MG63 (cell line): ENCODE measurements at regions not wholly inside any gene's neighbourhood (a gene's known extent, or its start where the extent isn't known, plus 50 kb on each side); places are given as distances from the start of the nearest gene placed in this dataset.
"Not testable (repeated sequence)": the region's sequence is repeated elsewhere in the genome, so short reads cannot be mapped to it uniquely, and the experiment has no call there.

Experiments
- DNase-seq: peaks from one replicate; pipeline ENCODE4 v3.0.0-alpha.2; 2020
- H3K27me3 ChIP-seq: fragments of 250-450 bp; sonication (Bioruptor Pico); 2 replicates; pipeline ENCODE4 v1.5.1; 2020; ENCODE audit warnings: mild to moderate bottlenecking, moderate library complexity
- H3K36me3 ChIP-seq: fragments of 250-450 bp; sonication (Bioruptor Pico); 2 replicates; pipeline ENCODE4 v1.5.1; 2020; ENCODE audit warnings: mild to moderate bottlenecking, moderate library complexity
- H3K4me3 ChIP-seq: fragments of 250-450 bp; sonication (Bioruptor Pico); 2 replicates; pipeline ENCODE4 v1.5.1; 2020; ENCODE audit warnings: mild to moderate bottlenecking, moderate library complexity
- H3K9me3 ChIP-seq: fragments of 250-450 bp; sonication (Bioruptor Pico); 2 replicates; pipeline ENCODE4 v1.5.1; 2020; ENCODE audit warnings: mild to moderate bottlenecking, moderate library complexity

- H3K27me3 ChIP-seq = no peaks in the 10 kb centered on the region
- DNase-seq = no peak
These were observed 227.7 kb upstream of the TMEM260 start for GRCh38 chr14:56351861-56352260.

GRCh38 chr14:56352999-56353398, 226.6 kb upstream of the TMEM260 start:
- no peaks in the 10 kb centered on the region for H3K27me3 ChIP-seq
- no peaks in the 10 kb centered on the region for H3K9me3 ChIP-seq
- DNase-seq = no peak
- H3K36me3 ChIP-seq = no peaks in the 10 kb centered on the region
- no peak overlapping the region for H3K4me3 ChIP-seq

More at GRCh38 chr14:56351861-56352260, 227.7 kb upstream of the TMEM260 start:
- H3K36me3 ChIP-seq = no peaks in the 10 kb centered on the region
- no peaks in the 10 kb centered on the region for H3K9me3 ChIP-seq
- no peak overlapping the region for H3K4me3 ChIP-seq

DNA sequence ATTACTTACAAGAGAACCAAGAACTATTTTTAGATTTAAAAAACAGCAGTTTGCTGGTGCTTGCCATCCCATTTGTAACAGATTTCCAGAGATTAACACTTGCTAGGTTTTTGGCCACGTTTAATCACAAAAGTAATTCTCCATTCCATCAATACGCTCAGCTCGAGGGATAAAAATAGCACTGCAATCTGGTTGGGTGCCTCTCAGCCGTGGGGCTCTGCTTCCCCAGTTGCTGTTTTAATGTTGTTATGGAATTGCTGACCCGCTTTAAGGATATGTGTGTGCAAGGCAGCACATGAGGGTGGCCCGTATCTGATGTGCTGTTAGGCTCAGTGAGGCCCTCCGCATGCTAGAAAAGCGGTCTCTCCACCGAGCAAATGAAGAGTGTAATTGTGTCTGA, 222.2 kb upstream of the TMEM260 start:
- no peak for DNase-seq
- Histone ChIP-seq H3K4me3 (no peak overlapping the region), H3K27me3 (no peaks in the 10 kb centered on the region), H3K36me3 (no peaks in the 10 kb centered on the region), H3K9me3 (no peaks in the 10 kb centered on the region)

GRCh38 chr14:56358275-56358674, 221.3 kb upstream of the TMEM260 start:
- Histone ChIP-seq H3K4me3 (no peak overlapping the region), H3K27me3 (no peaks in the 10 kb centered on the region), H3K36me3 (no peaks in the 10 kb centered on the region), H3K9me3 (no peaks in the 10 kb centered on the region)
- no peak for DNase-seq

DNA sequence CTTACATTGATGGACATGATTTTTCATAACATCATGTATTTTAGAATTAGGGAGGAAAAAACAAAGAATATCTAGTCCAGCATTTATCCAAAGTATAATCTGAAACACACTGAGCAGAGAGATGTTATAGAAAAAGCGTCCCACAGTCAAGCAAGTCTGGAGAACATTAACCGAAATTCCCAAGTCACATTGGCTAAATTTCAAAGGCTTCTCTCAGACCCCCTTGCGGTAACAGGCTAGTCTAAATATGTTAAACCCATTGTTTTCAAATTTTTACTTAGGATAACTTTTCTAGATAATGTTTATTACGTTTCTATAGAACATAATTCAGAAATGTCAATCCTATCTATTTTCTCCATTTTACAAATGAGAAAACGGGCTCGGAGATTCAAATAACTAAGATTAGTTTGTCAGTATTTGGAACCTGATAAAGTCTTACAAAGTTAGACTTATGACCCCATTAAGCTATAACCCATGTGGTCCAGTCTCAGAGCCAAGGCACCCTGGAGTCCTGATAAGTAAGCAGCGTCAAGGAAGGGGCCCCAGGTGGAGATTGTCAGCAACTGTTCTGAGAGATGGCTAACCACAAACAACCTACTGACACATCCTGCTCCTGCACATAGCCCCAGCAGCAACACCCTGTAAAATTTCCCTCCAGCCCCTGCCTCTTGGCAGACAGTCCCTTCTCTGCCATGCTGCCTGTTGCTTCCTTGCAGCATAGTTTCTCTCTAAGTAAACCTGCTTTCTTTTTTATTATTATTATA, 220.6 kb upstream of the TMEM260 start:
- Histone ChIP-seq H3K36me3 (no peaks in the 10 kb centered on the region), H3K27me3 (no peaks in the 10 kb centered on the region), H3K9me3 (no peaks in the 10 kb centered on the region), H3K4me3 (no peak overlapping the region)
- no peak for DNase-seq

- not testable (repeated sequence) for H3K4me3 ChIP-seq, H3K36me3 ChIP-seq, DNase-seq, H3K27me3 ChIP-seq, H3K9me3 ChIP-seq
These were observed 213.9 kb upstream of the TMEM260 start for GRCh38 chr14:56365663-56366062.

GRCh38 chr14:56367416-56367815, 212.2 kb upstream of the TMEM260 start:
- no peak overlapping the region for H3K4me3 ChIP-seq
- H3K9me3 ChIP-seq = no peaks in the 10 kb centered on the region
- H3K36me3 ChIP-seq = no peaks in the 10 kb centered on the region
- H3K27me3 ChIP-seq = no peaks in the 10 kb centered on the region
- DNase-seq = no peak

GRCh38 chr14:56371737-56372136, 207.9 kb upstream of the TMEM260 start:
- H3K9me3 ChIP-seq = no peaks in the 10 kb centered on the region
- H3K4me3 ChIP-seq = no peak overlapping the region
- H3K27me3 ChIP-seq = no peaks in the 10 kb centered on the region
- no peaks in the 10 kb centered on the region for H3K36me3 ChIP-seq
- DNase-seq = no peak

DNA sequence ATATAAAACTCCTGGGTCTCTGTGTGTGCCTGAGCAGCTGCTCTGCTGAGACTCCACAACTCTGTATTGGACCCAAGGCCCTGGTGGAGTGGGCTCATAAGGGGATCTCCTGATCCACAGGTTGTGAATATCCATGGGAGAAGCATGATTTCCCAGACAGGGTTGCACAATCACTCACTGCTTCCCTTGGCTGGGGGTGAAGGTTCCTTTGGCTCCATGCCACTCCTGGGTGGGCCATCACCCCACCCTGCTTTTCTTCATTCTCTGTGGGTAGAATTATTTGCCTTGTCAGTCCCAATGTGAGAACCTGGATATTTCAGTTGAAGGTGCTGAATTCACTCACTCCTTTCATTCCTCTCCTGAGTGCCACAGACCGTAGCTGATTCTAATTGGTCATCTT, 205.2 kb upstream of the TMEM260 start:
- no peak for DNase-seq
- no peaks in the 10 kb centered on the region for H3K9me3 ChIP-seq
- no peaks in the 10 kb centered on the region for H3K27me3 ChIP-seq
- H3K4me3 ChIP-seq = no peak overlapping the region
- no peaks in the 10 kb centered on the region for H3K36me3 ChIP-seq

- H3K9me3 ChIP-seq = no peaks in the 10 kb centered on the region
- no peaks in the 10 kb centered on the region for H3K36me3 ChIP-seq
- no peaks in the 10 kb centered on the region for H3K27me3 ChIP-seq
- no peak overlapping the region for H3K4me3 ChIP-seq
- no peak for DNase-seq
These were observed 201.6 kb upstream of the TMEM260 start for GRCh38 chr14:56378046-56378445.

DNA sequence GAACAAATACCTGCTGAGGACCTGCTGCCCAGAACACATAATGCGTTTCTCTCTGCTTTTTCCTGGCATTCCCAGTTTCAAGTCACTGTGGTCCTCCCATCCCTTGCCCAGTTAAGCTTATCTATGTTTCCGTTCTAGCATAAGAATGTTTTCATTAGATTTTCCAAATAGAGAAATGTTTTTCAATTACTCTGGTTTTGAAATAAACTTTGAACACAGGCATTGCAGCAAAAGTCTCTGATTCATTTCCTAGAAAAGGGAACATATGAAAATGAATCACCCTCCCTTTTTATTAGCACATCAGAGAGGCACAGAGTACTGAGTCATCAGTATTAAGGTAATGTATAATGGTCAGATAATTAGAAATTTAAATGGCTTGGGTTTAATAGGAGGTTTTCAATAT, 201.1 kb upstream of the TMEM260 start:
- DNase-seq = no peak
- no peaks in the 10 kb centered on the region for H3K36me3 ChIP-seq

GRCh38 chr14:56379956-56380355, 199.6 kb upstream of the TMEM260 start:
- no peaks in the 10 kb centered on the region for H3K36me3 ChIP-seq

More for the DNA sequence above, 201.1 kb upstream of the TMEM260 start:
- no peak overlapping the region for H3K4me3 ChIP-seq
- no peaks in the 10 kb centered on the region for H3K27me3 ChIP-seq
- no peaks in the 10 kb centered on the region for H3K9me3 ChIP-seq

GRCh38 chr14:56386024-56386423, 193.6 kb upstream of the TMEM260 start:
- DNase-seq = no peak
- Histone ChIP-seq H3K27me3 (no peaks in the 10 kb centered on the region), H3K4me3 (no peak overlapping the region), H3K36me3 (no peaks in the 10 kb centered on the region), H3K9me3 (no peaks in the 10 kb centered on the region)

More at GRCh38 chr14:56379956-56380355, 199.6 kb upstream of the TMEM260 start:
- Histone ChIP-seq H3K27me3 (no peaks in the 10 kb centered on the region), H3K9me3 (no peaks in the 10 kb centered on the region), H3K4me3 (no peak overlapping the region)
- no peak for DNase-seq

GRCh38 chr14:56390859-56391258, 188.7 kb upstream of the TMEM260 start:
- Histone ChIP-seq H3K4me3 (no peak overlapping the region), H3K36me3 (no peaks in the 10 kb centered on the region), H3K9me3 (no peaks in the 10 kb centered on the region), H3K27me3 (no peaks in the 10 kb centered on the region)
- DNase-seq = no peak

DNA sequence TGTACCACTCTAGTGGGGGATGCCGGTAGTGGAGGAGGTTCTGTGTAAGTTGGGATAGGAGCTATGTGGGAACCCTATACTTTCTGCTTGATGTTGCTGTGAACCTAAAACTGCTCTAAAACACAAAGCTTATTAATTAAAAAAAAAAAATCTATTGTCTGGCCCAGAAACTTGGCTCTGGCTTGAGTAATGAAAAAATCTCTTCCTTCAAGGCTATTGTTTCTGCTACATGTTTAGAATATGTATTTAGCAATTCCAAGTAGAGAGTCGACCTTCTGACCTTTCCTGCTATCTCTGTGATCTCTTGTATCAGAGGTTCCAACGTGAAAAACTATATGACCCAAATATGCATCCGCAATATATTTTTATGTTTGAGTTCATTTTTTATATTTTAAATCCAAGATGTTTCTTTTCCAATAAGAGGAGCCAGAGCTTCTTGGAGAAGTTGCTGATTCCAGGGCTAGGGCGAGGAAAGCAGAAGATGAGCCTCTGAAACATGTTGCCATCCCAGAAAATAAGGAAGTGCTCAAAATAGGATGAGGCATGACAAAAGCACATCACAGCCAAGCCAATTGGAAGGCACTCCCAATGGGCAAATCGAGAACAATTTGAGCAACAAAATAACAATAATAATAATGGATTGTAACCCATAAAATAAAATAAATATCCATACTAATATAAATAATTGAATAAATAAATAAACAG, 184.6 kb upstream of the TMEM260 start:
- DNase-seq = no peak
- no peaks in the 10 kb centered on the region for H3K27me3 ChIP-seq
- H3K36me3 ChIP-seq = no peaks in the 10 kb centered on the region
- no peaks in the 10 kb centered on the region for H3K9me3 ChIP-seq
- H3K4me3 ChIP-seq = no peak overlapping the region

DNA sequence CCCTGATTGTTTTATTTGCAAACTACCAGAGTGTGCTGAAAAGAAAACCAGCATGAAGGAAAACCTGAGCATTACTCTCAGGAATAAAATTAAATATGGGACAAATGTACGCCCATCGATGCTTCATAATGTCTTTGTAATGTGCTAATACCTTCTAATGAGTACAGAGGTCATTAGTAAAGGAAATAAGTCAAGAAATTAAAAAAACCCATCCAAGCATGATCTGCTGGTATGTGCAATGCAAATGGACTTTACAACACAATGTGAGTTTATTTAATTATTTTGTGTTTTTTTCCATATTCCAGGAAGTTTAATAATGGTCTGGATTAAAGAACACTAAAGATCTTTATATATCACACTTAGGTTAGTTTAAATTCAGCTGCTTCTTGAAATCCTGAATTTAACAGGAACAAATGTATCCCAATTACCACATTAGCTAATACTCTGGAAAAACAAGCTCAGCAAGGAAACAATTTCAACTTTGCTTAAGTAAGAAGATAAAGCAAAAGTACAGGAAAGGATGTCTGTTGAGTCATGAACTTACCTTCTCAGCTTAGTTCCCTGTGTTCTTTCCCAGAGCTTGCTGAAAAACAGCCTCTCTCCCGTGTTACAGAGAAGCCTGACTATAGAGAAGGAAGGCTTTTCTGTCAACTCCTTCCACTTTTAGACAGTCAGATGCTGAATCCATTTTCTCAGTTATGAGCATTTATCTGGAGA, 179.3 kb upstream of the TMEM260 start:
- no peaks in the 10 kb centered on the region for H3K9me3 ChIP-seq
- DNase-seq = no peak
- H3K4me3 ChIP-seq = no peak overlapping the region
- no peaks in the 10 kb centered on the region for H3K36me3 ChIP-seq
- H3K27me3 ChIP-seq = no peaks in the 10 kb centered on the region
